HEK293T (cell line): ENCODE measurements at regions not wholly inside any gene's neighbourhood (a gene's known extent, or its start where the extent isn't known, plus 50 kb on each side); places are given as distances from the start of the nearest gene placed in this dataset.
"Not testable (repeated sequence)": the region's sequence is repeated elsewhere in the genome, so short reads cannot be mapped to it uniquely, and the experiment has no call there.

Experiments used
- CTCF ChIA-PET: fragments of 350-600 bp; formaldehyde crosslinking; extraction: SDS; loops from one replicate; lab custom pipeline; 2021; ENCODE audit warnings: antibody characterized with exemption, inconsistent platforms; lab: Yijun Ruan, JAX
- POLR2A ChIA-PET: fragments of 350-600 bp; formaldehyde crosslinking; extraction: SDS; loops from one replicate; lab custom pipeline; 2020; ENCODE audit warnings: antibody characterized with exemption, inconsistent platforms; lab: Yijun Ruan, JAX
- DNase-seq: peaks from one replicate; pipeline ENCODE4 v3.0.0; 2012; ENCODE audit warnings: mixed read lengths; ENCODE audit errors: extremely low spot score
- ARNT ChIP-seq: fragments of 450-650 bp; IDR thresholded peaks from 2 replicates; pipeline ENCODE4 v1.6.1; 2017; ENCODE audit warnings: mild to moderate bottlenecking
- BHLHE40 ChIP-seq: fragments of 450-650 bp; IDR thresholded peaks from 2 replicates; pipeline ENCODE4 v1.6.1; 2016; ENCODE audit warnings: mild to moderate bottlenecking, moderate library complexity, borderline replicate concordance
- CTBP1 ChIP-seq: fragments of 450-650 bp; IDR thresholded peaks from 2 replicates; pipeline ENCODE4 v1.6.1; 2016; ENCODE audit warnings: borderline replicate concordance
- ELF4 ChIP-seq: fragments of 450-650 bp; IDR thresholded peaks from 2 replicates; pipeline ENCODE4 v1.6.1; 2017; ENCODE audit warnings: antibody characterized with exemption
- FOXA1 ChIP-seq: fragments of 450-650 bp; IDR thresholded peaks from 2 replicates; pipeline ENCODE4 v1.6.1; 2016; ENCODE audit warnings: mild to moderate bottlenecking
- FOXK2 ChIP-seq: fragments of 450-650 bp; IDR thresholded peaks from 2 replicates; pipeline ENCODE4 v1.6.1; 2016; ENCODE audit warnings: mild to moderate bottlenecking
- FOXM1 ChIP-seq: fragments of 450-650 bp; IDR thresholded peaks from 2 replicates; pipeline ENCODE4 v1.6.1; 2017; ENCODE audit warnings: mild to moderate bottlenecking, borderline replicate concordance
- HDGF ChIP-seq: fragments of 450-650 bp; IDR thresholded peaks from 2 replicates; pipeline ENCODE4 v1.6.1; 2017; ENCODE audit warnings: antibody characterized with exemption, borderline replicate concordance
- L3MBTL2 ChIP-seq: fragments of 450-650 bp; conservative IDR thresholded peaks from 2 replicates; pipeline ENCODE4 v1.6.1; 2016; ENCODE audit warnings: mild to moderate bottlenecking
- LEF1 ChIP-seq: fragments of 450-650 bp; IDR thresholded peaks from 2 replicates; pipeline ENCODE4 v1.6.1; 2017; ENCODE audit warnings: mild to moderate bottlenecking, borderline replicate concordance
- NFRKB ChIP-seq: fragments of 450-650 bp; IDR thresholded peaks from 2 replicates; pipeline ENCODE4 v1.6.1; 2016; ENCODE audit warnings: mild to moderate bottlenecking, moderate library complexity
- SP1 ChIP-seq: fragments of 450-650 bp; IDR thresholded peaks from 2 replicates; pipeline ENCODE4 v1.6.1; 2017
- SUZ12 ChIP-seq: fragments of 450-650 bp; IDR thresholded peaks from 2 replicates; pipeline ENCODE4 v1.6.1; 2016; ENCODE audit warnings: mild to moderate bottlenecking
- ZNF384 ChIP-seq: fragments of 450-650 bp; IDR thresholded peaks from 2 replicates; pipeline ENCODE4 v1.6.1; 2016
- TF ChIP-seq, protein P1 (sequence below): fragments of 450-650 bp; IDR thresholded peaks from 2 replicates; pipeline ENCODE4 v1.6.1; 2016

DNA sequence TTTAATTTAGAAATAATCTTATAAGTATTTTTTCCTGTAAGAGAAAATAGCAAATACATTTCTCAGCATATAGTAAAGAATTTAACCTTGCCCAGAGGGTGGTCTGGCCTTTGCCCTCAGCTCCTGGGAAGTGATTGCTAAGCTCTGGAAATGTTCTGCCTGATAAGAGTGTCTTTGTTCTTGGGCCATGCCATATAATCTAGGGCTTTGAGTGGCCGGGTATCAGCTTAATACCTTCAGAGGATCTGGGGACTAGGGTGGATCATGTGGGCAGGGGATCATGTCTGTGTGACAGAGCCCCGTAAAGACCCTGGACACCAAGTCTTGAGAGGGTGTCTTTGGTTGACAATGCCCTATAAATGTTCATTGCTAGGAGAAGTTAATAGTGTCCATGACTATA is 1032.4 kb upstream of the MIR17HG start:
- CTCF ChIA-PET: interaction anchor here (0.7 kb wide), 1 partner anchor 58 kb away, joined by 3 read pairs; no protein-coding TSS in a partner anchor

DNA sequence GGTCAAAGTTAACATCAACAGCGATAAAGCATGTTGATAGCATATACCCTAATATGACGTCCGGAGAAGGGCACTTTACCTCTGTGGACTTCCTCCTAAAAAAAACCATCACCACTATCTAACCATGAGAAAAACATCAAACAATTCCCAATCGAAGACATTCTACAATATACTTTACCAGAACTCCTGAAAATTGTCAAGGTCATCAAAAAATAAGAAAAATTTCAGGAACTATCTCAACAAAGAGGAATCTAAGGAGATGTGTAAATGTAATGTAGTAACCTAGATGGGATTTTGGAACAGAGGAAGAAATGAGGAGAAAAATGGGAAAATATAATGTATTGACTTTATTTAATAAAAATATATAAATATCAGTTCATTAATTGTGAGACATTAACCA is 1026.8 kb upstream of the MIR17HG start:
- no peak for TF ChIP-seq CTBP1
- no peak for TF ChIP-seq ZNF384
- ChIA-PET CTCF (no interaction called here), POLR2A (no interaction called here)
- no peak for DNase-seq

More for the DNA sequence above, 1032.4 kb upstream of the MIR17HG start:
- DNase-seq: no peak
- no peak for TF ChIP-seq SUZ12
- no peak for TF ChIP-seq ZNF384
- no peak for TF ChIP-seq LEF1
- TF ChIP-seq, protein P1, sequence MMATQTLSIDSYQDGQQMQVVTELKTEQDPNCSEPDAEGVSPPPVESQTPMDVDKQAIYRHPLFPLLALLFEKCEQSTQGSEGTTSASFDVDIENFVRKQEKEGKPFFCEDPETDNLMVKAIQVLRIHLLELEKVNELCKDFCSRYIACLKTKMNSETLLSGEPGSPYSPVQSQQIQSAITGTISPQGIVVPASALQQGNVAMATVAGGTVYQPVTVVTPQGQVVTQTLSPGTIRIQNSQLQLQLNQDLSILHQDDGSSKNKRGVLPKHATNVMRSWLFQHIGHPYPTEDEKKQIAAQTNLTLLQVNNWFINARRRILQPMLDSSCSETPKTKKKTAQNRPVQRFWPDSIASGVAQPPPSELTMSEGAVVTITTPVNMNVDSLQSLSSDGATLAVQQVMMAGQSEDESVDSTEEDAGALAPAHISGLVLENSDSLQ: no peak
- TF ChIP-seq BHLHE40: no peak
- no peak for TF ChIP-seq CTBP1
- no peak for TF ChIP-seq HDGF
- no peak for TF ChIP-seq FOXA1
- TF ChIP-seq FOXK2: no peak
- TF ChIP-seq NFRKB: no peak
- no peak for TF ChIP-seq ARNT
- TF ChIP-seq FOXM1: no peak
- no peak for TF ChIP-seq SP1
- TF ChIP-seq ELF4: no peak
- POLR2A ChIA-PET: no interaction called here

- ChIA-PET CTCF (no interaction called here), POLR2A (no interaction called here)
- DNase-seq: no peak
- TF ChIP-seq SUZ12 (no peak), L3MBTL2 (no peak), ELF4 (no peak), FOXA1 (no peak), BHLHE40 (no peak), FOXM1 (no peak), CTBP1 (no peak), HDGF (no peak), SP1 (no peak)
Observed at GRCh38 chr13:90321281-90321931, 1026.1 kb upstream of the MIR17HG start.

GRCh38 chr13:90329641-90330040 is 1017.8 kb upstream of the MIR17HG start:
- no peak for DNase-seq
- CTCF ChIA-PET: no interaction called here
- TF ChIP-seq SUZ12 (no peak), FOXK2 (no peak), HDGF (no peak), FOXA1 (no peak), BHLHE40 (no peak), SP1 (no peak)
- POLR2A ChIA-PET: no interaction called here

GRCh38 chr13:90331974-90332373 is 1015.5 kb upstream of the MIR17HG start:
- no peak for TF ChIP-seq CTBP1
- TF ChIP-seq SUZ12: no peak
- no peak for TF ChIP-seq HDGF
- TF ChIP-seq, protein P1: no peak
- no peak for TF ChIP-seq FOXA1
- no peak for TF ChIP-seq BHLHE40
- CTCF ChIA-PET: no interaction called here
- POLR2A ChIA-PET: no interaction called here
- DNase-seq: no peak

GRCh38 chr13:90336507-90336906 is 1011.0 kb upstream of the MIR17HG start:
- TF ChIP-seq CTBP1: no peak
- no peak for DNase-seq
- POLR2A ChIA-PET: no interaction called here
- CTCF ChIA-PET: interaction anchor here (0.7 kb wide), 1 partner anchor 11 kb away, joined by 4 read pairs; no protein-coding TSS in a partner anchor

- POLR2A ChIA-PET, DNase-seq: not testable (repeated sequence)
Observed at GRCh38 chr13:90341348-90341747, 1006.1 kb upstream of the MIR17HG start.

GRCh38 chr13:90348477-90349136 is 998.9 kb upstream of the MIR17HG start:
- DNase-seq, POLR2A ChIA-PET: not testable (repeated sequence)

More at GRCh38 chr13:90341348-90341747, 1006.1 kb upstream of the MIR17HG start:
- CTCF ChIA-PET: not testable (repeated sequence)

More at GRCh38 chr13:90348477-90349136, 998.9 kb upstream of the MIR17HG start:
- CTCF ChIA-PET: not testable (repeated sequence)
